Heart right ventricle (tissue), 16 donors: ENCODE measurements at regions not wholly inside any gene's neighbourhood (a gene's known extent, or its start where the extent isn't known, plus 50 kb on each side); places are given as distances from the start of the nearest gene placed in this dataset.

Experiments used
- ATAC-seq, 8 donors: fragments of 200-7000 bp; cut with Tn5 transposase; one replicate each; pipeline ENCODE4 v1.9.1; 2020; ENCODE audit warnings: mild to moderate bottlenecking in 8 of 8, moderate library complexity in 8 of 8, moderate number of reproducible peaks in 1 of 8
- DNase-seq, 2 donors: peaks; one replicate each; pipeline ENCODE4 v3.0.0-alpha.2; 2020
- H3K27ac ChIP-seq, 10 donors: fragments of 200-600 bp; sonication (generic) in 2 of 10; one replicate each; pipeline versions ENCODE4 v1.5.0 to v1.8.0; 2020 to 2022; ENCODE audit warnings: mild to moderate bottlenecking in 3 of 10
- H3K27me3 ChIP-seq, 7 donors: fragments of 200-600 bp; one replicate each; pipeline ENCODE4 v1.8.0; 2021 to 2022; ENCODE audit warnings: mild to moderate bottlenecking in 2 of 7
- H3K36me3 ChIP-seq, 9 donors: fragments of 200-600 bp; sonication (generic) in 1 of 9; one replicate each; pipeline versions ENCODE4 v1.5.0 to v1.8.0; 2020 to 2022; ENCODE audit warnings: mild to moderate bottlenecking in 2 of 9
- H3K4me1 ChIP-seq, 9 donors: fragments of 200-600 bp; sonication (generic) in 1 of 9; one replicate each; pipeline versions ENCODE4 v1.5.0 to v1.8.0; 2020 to 2022; ENCODE audit warnings: mild to moderate bottlenecking in 4 of 9
- H3K4me3 ChIP-seq, 10 donors: fragments of 200-600 bp; sonication (generic) in 2 of 10; one replicate each; pipeline versions ENCODE4 v1.5.0 to v1.8.0; 2020 to 2022; ENCODE audit warnings: mild to moderate bottlenecking in 7 of 10, moderate library complexity in 2 of 10
- H3K9me3 ChIP-seq, 11 donors: fragments of 200-600 bp in 10 of 11; sonication (generic) in 2 of 11; one replicate each; pipeline versions ENCODE4 v1.5.0 to v1.8.0; 2013 to 2022; ENCODE audit warnings: mild to moderate bottlenecking in 2 of 11, control low read depth in 1 of 11, moderate library complexity in 1 of 11
- CTCF ChIP-seq, 9 donors: fragments of 200-600 bp; sonication (generic) in 2 of 9; IDR thresholded peaks; one replicate each; pipeline versions ENCODE4 v1.5.0 to v1.8.0; 2021 to 2022; ENCODE audit warnings: antibody characterized with exemption in 9 of 9, mild to moderate bottlenecking in 5 of 9, moderate library complexity in 1 of 9
- WGBS, 2 donors: extraction: QIAGEN DNeasy Blood & Tissue Kit; methylation state at CpG; one replicate each; pipeline ENCODE4 v1.1.7; 2013; ENCODE audit warnings: inconsistent platforms in 1 of 2; 5-methylcytosine and 5-hydroxymethylcytosine counted together
- intact Hi-C, 10 donors: fragments of 100-400 bp; cut with DNase I; formaldehyde crosslinking; loops; one replicate each; pipeline versions ENCODE4 v1.11.1 to v1.14.2; 2022
- donor health status: Arrhythmogenic right ventricular cardiomyopathy.
- donor health status: ischemic (EF 13 %, LVEDD 7.1; RV severe dilation, severe dysfunction).
- donor health status: healthy with polysubstance abuse.
- donor health status: DM: no; HTN: yes; CAD: no.
- donor health status: DM: no; HTN: no; CAD: no.
- donor health status: ischemic (EF 25% LVEDD 6.9; RV normal size, moderate dysfunction).
- donor health status: ischemic (EF 25% LVEDD 5.7; RV mildly dilated, moderate dysfunction).
- donor health status: healthy.
- donor health status: DM: yes; HTN: yes; CAD: no.
- donor health status: Ischemic cardiomyopathy.
- donor health status: ischemic (EF 35%, LVEDD 5.7; RV mildly dilated, moderate dysfunction).
- donor health status: nonischemic (EF 11% LVEDD 7.7; RV severe dilation, severe dysfunction).
- donor health status: DM: yes; HTN: yes; CAD: no.
- donor health status: PGD.
- donor health status: ischemic (EF 29% LVEDD 5.4; RV normal size, mild dysfunction).
- donor health status: nonischemic (EF 23%, LVEDD 6.1; RV moderate dilation, normal function).

GRCh38 chr9:106143781-106144180 is 449.4 kb downstream of the TMEM38B start:
- Histone ChIP-seq H3K9me3 (peaks cover 0 to under 1% (median 0%) of the 10 kb centered on the region in 11 donors), H3K36me3 (no peaks in the 10 kb centered on the region), H3K27me3 (no peaks in the 10 kb centered on the region), H3K4me3 (no peak overlapping the region), H3K27ac (no peak overlapping the region), H3K4me1 (no peaks in the 10 kb centered on the region)
- ATAC-seq (no peak), DNase-seq (no peak)
- 78 to 91% methylated on average over 2 of the region's 2 CpGs for WGBS, 2 donors
- intact Hi-C loops = no loop called here
- TF ChIP-seq CTCF (IDR thresholded peaks at IDR 0.05) = no peak

GRCh38 chr9:106146066-106146840 is 451.9 kb downstream of the TMEM38B start:
- intact Hi-C loops = no loop called here
- Histone ChIP-seq H3K27me3 (no peaks in the 10 kb centered on the region), H3K4me3 (no peak overlapping the region), H3K9me3 (peaks cover 0 to 3% (median 0%) of the 10 kb centered on the region in 11 donors), H3K36me3 (no peaks in the 10 kb centered on the region), H3K4me1 (no peaks in the 10 kb centered on the region), H3K27ac (no peak overlapping the region)
- no peak for TF ChIP-seq CTCF (IDR thresholded peaks at IDR 0.05)
- 50 to 55% methylated on average over 6 of the region's 6 CpGs for WGBS, 2 donors
- ATAC-seq = no peak
- no peak for DNase-seq

GRCh38 chr9:106146886-106147285 is 452.5 kb downstream of the TMEM38B start:
- Histone ChIP-seq H3K27ac (no peak overlapping the region), H3K27me3 (no peaks in the 10 kb centered on the region), H3K4me1 (no peaks in the 10 kb centered on the region), H3K9me3 (peaks cover 0 to 3% (median 0%) of the 10 kb centered on the region in 11 donors), H3K36me3 (no peaks in the 10 kb centered on the region), H3K4me3 (no peak overlapping the region)
- ATAC-seq (no peak), DNase-seq (no peak)
- TF ChIP-seq CTCF (IDR thresholded peaks at IDR 0.05) = no peak
- intact Hi-C loops = no loop called here

- Histone ChIP-seq H3K4me3 (no peak overlapping the region), H3K27me3 (no peaks in the 10 kb centered on the region), H3K36me3 (no peaks in the 10 kb centered on the region), H3K27ac (no peak overlapping the region), H3K9me3 (peaks cover 0 to 3% (median 0%) of the 10 kb centered on the region in 11 donors), H3K4me1 (no peaks in the 10 kb centered on the region)
- 72 to 80% methylated on average over 1 of the region's 1 CpG for WGBS, 2 donors
- no peak for TF ChIP-seq CTCF (IDR thresholded peaks at IDR 0.05)
- DNase-seq = no peak
- intact Hi-C loops = no loop called here
- no peak for ATAC-seq
Measured at GRCh38 chr9:106149956-106150355, 455.6 kb downstream of the TMEM38B start.
